CD1c-positive myeloid dendritic cell (primary cell): ENCODE measurements at regions not wholly inside any gene's neighbourhood (a gene's known extent, or its start where the extent isn't known, plus 50 kb on each side); places are given as distances from the start of the nearest gene placed in this dataset.
A peak's percentile ranks its signal among the peaks of the same experiment; 100 is the strongest.

Experiments used
- DNase-seq: peaks from one replicate; pipeline ENCODE4 v3.0.0-alpha.2; 2016; ENCODE audit errors: extremely low spot score

DNA sequence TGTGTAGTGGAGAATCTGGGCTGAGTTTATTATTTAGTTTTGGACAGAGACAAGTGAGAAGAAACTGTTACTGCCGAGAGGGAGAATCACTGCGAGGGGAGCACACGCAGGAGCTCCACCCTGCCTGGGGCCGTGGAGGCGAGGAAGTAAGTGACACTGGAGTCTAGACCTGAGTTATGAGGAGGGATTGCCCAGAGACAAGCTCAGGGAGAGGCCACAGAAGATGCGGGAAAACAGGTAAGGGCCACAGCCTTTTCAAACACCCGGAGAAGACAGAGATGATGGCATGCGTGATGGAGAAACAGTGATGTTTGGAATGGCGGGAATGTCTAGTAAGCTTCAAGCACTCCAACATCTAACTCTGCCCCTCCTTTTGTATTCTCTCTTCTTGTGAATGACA, 84.1 kb downstream of the TNFSF11 start:
- DNase-seq: no peak

DNA sequence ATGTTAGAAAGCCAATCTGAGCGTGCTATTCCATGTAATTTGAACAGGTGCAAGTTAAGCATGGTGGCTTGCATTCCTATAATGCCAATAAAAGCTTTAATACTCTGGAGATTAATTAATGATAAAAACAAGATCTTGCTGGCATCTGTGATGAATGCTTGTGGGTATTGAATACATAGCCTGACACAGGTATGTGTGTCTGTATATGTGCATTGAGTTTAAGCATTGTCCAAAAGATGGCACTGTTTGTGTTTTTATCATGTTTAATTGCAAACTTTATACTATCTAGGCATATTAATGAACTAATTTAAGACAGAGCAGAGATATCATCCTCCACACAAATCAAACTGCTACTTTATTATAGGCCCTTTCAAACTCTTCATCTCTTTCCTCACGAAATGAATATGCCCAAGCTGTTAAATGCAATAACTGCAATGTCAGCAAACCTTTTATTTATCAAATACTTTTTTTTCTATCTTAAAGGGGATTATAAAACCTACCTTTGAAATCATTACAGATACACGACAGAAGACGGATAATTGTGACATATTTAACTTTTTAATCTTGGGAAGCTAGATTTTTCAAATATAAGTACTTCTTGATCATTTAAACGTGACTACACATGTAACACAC, 86.5 kb downstream of the TNFSF11 start:
- DNase-seq: no peak

DNA sequence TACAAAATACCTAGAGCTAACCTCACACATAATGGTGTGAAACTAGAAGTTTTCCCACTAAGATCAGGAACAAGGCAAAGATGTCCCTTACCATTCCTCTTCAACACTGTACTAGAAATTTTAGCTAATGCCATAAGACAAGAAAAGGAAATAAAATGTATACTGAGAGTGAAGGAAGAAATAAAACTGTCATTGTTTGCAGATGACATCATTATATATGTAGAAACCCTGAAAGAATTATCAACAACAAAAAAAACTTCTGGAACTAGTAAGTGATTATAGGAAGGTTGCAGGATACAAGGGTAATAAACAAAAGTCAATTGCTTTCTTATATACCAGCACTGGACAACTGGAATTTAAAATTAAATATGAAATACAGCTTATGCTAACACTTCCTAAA, 93.7 kb downstream of the TNFSF11 start:
- no peak for DNase-seq

DNA sequence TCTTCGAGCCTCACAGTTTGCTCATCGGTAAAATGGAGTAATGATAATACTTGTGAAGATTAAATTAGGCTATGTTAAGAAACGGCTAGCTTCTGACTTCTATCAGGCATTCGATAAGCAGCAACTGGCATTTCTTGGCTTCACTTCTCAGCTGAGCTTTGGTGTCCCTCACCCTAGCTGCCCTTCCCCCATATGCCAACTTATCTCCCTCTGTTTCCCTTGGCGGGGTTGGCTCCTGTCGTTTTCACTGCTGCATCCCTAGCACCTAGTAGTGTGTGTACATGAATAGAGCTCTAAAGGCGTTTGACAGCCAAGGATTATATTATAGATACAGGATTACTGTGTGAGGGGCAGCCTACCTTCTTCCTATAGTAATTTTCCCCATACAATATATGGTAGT, 97.5 kb downstream of the TNFSF11 start:
- no peak for DNase-seq

DNA sequence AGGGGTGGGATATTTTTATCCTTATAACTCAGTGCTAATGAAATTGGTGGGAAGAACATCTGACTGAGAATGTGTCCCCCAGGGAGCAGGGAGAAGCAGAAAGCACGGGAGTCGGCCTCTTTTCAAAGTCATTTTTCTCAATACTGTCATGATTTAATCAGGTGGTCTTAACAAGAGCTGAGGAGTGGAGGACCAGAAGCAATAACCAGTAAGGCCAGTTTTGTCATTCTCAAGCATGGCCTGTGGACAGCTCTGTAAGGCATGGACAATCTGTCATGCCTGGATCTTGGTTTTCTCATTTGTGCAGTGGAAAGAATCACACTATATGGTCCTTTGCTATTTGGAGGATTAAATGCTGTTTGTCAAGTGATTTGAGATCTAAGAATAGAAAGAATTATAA, 99.7 kb downstream of the TNFSF11 start:
- DNase-seq: no peak

DNA sequence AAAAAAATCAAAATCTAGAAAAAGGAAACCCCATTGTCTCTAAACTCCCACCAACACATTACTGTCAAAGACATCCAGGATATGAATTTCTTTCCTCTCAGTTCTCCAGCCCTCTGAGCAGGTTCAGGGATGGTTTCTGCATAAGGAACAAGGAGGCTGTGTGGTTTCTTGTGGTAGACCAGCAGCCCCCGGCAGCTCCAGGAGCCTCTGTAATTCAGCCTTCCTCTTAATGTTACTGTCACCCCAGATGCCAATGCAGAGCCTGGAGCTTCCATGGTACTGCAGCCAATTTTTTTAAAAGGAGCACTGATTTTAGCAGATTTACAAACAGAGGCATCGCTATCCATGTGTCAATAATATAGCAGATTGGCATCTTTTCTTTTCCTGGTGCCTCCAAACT, 100.6 kb upstream of the FAM216B start:
- DNase-seq: no peak

DNA sequence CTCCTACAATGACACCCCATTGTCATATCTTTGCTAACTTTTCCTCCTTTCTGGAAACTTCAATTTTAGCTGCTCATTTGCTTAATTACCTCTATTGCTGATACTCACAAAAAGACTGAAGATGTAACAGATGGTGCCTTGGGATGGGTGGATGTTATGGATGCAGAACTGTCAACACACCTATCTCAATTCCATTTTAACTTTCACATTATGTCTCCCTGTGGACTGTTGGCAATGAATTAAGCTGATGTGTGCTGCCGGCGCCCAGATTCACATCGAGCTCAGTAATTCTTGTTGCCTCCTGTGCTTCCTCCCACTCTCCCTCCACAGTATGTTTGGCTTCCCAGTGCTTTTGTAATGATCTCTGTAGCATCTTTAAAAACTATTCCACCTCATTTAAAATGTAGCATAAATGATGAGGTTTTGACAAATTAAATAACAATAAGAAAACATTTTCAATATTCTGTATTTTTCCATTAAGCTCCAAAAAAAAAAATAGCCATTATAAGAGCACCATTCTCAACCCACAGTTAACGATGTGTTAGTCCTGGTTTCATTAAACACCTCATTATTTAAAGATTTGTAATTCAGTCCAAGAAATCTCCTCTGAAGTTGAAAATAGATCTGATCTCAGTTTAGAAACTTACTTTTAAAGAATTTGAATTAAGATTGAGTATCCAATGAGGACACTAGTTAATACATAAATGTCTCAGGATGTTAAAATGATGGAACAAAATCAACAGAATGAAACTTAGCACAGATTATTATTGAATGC, 99.9 kb upstream of the FAM216B start:
- DNase-seq: no peak

DNA sequence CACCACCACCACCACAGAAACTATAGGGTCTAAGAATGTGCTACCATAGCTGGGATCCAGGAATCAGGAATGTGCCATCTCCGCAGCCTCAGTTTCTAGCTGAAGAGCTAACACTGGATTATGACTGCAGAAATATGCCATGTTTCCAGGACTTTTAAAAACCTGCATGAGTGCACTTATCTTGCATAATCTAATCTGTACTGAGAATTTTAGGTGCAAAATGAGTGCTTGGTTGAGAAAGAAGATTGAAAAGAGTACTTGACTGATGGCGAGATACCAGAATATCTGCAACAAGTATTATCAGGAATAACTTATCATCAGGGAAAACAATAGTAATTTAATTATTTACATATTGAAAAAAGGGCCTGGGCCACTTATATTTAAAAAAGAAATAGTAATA, 97.2 kb upstream of the FAM216B start:
- no peak for DNase-seq

DNA sequence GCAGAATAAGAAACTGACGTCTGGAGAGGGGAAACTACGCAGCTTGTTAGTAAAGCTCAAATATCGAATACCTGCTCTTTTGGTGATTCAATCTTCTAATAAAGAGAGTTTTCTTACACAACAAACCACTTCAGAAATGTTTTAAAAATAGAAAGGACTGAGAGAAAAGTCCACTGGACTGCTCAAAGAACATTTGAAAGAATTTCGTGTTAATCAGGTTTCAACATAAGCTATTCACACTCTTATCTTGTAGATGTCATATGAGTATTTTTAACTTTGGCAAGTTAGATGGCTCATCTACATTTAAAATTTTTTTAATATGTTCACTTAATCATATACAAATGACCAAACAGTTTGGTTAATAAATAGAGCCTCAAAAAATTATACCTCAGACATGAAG, 95.6 kb upstream of the FAM216B start:
- no peak for DNase-seq

DNA sequence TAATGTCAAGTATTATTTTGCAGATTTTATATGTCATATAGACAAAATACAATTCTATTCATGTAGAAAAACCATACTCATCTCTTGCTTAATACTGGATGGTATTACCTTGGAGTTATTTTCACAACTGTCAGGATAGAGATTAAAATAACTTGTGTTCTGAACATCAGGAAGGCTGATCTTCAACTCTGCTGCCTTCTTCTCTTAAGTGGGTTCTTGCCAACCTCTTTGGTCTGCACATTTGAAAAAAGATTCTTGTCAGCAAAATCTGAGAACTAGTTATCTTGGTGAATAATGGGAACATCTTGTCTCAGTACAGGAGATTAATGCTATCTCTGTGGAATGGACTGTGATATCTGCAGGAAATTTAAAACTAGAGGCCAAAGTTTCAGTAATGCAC, 95.2 kb upstream of the FAM216B start:
- no peak for DNase-seq

DNA sequence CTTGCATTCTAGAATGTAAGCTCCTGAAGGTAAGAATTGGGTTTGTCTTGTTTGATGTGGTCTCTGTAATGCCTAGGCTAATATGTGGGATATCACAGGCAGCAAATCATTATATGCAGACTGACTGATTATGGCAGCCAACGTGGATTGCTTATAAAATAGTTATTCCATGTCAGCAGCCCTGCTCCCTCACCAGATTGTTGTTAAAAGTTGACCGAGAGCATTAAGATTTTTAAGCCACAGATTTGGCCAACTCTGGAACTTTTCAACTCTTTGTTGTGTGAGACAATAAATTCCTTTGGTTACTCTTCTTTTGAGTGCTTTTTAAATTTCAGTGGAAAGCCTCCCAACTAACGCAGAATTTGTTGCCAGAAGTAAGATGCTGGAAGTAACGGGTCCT, 92.6 kb upstream of the FAM216B start:
- no peak for DNase-seq

DNA sequence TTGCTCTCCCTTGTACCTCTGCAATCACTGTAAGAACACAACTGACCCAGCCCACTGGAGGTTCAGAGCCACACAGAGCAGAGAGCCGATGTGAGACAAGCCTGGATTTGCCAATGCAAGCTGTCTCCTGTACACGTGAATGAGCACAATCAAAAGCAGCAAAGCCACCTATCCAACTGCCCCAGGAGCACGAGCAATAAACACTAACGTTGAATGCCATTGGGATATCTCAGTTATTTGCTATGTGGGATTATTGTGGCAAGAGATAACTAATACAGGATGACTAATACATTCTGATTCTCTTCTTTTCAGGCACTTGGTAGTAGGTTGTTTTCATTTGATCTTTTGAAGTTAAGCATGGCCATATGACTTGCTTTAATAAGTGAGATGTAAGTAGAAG, 85.2 kb upstream of the FAM216B start:
- DNase-seq: no peak

DNA sequence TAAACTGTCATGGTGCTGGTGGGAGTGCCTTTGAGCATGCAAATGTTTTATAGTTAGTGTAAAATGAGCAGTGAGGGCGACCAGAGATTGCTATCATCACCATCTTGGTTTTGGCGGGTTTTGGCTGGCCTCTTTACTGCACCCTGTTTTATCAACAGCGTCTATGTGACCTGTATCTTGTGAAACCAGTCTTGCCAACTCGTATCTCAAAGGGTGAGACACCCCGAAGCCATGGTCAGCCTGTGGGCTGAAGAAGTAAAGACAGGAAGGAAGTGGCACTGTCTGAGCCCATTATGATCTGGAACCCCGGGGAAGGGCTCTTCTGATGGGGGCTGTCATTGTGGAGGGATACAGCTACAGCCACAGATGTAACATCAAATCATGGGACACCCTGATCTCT, 81.5 kb upstream of the FAM216B start:
- DNase-seq: no peak

DNA sequence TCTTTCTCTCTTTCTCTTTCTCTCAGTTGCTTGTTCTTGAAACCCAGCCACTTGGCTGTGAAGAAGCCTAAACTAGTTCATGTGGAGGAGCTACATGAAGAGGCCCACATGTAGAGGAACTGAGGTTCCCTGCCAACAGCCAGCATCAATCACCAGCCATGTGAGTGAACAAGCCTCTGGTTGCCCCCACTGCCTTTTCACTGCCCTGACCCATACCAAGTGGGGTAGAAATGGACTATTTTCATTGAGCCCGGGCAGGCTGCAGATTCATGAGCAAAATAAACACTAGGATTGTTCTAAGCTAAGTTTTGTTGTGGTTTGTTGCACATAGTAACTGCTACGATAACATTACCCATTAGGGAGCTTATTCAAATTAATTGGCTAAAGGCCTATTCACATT, 78.7 kb upstream of the FAM216B start:
- no peak for DNase-seq

DNA sequence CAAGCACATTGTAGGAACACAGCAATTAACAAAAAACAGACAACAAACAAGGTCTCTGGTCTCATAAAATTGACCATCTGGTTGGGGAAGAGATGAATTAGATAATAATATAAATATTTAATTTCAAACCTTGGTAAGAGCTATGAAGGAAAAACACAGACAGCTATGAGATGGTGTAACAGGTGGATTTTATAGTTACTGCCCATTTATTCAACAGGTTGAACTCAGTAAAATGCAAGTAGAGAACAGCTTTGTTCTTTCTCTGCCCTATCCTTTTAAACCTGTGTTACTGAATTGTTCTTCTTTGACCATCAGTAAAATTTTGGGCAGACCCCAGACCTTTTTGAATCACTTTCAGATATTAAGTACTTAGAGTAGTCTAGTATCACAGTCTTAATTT, 77.6 kb upstream of the FAM216B start:
- no peak for DNase-seq

DNA sequence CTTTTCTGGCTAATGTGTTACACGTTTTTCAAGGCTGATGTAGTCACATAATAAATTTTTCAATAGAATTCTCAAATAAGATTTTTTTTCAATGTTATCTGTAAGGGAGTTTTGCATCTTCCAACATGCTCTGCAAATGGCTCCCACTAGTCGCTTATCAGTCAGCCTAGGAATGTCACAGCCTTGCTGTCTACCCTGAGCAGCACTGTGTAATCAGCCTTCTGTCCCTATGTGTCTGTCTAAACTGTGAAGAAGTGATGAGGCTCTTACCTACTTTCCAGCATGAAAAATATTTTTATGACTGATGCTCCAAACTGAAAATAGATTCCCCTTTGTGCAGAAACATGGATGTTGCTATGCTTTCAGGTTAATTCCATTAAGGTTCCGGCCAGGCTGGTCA, 75.1 kb upstream of the FAM216B start:
- DNase-seq: no peak

DNA sequence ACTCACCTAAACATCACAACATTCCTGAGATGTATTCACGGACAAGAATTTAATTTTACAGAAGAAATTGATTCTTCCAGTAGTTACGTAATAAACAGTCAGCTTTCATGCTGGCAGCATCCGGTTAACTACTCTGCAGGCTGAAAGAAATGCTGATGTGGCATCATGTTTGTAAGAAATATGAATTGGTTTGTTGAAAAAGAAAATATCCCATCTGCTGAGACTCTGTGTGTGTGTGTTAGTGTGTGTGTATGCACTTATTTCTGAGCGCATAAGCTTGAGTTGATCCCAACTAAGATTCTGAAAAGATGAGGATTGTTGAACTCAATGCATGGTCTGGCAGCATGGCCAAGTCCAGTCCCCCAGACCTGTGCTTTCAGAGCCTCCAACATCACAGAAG, 74.3 kb upstream of the FAM216B start:
- DNase-seq: no peak

DNA sequence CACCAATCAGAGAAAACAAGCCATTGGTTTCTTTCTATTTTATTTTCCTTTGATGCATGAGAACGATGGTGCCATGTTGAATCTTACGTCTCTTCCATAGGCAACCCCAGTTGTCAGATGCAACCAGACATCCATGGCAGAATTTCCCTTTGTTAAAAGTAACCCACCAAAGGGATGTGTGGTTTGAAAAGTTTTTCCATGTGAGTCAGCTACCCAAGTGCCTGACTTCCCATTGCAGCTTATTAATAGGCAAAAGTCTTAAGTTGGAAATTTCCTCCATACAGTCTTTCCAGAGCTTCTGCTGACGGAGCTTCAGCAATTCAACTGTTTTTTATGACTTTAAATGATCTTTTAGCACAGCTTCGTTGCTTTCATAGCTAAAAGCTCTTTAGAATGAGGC, 73.8 kb upstream of the FAM216B start:
- no peak for DNase-seq

DNA sequence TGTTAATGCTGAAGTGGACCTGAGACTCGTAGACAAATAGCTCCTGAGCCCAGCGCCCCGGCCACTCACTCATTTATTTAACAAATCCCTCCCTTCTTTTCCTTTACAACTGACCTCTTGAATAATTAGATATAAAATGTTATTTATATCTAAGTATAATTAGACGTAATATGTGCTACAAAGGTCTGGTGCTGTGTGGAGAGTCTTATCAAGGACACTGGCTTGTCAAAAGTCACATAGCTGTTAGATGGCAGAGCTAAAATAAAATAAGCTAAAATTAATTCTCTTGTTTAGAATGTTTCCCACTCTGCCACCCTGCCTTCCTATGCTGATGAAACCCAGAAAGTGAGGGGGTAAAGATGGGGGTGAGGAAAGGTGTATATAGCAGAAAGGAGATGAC, 73.0 kb upstream of the FAM216B start:
- no peak for DNase-seq

DNA sequence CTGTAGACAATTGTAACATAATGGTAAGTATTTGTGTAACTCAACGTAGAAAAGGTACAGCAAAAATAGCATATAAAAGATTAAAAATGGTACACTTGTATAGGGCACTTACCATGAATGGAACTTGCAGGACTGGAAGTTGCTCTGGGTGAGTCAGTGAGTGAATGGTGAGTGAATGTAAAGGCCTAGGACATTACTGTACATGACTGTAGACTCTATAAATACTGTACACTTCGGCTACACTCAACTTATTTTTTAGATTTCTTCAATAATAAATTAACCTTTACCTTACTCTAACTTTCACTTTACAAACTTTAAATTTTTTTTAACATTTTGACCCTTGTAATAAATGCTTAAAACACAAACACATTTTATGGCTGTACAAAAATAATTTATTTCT, 72.1 kb upstream of the FAM216B start:
- no peak for DNase-seq

DNA sequence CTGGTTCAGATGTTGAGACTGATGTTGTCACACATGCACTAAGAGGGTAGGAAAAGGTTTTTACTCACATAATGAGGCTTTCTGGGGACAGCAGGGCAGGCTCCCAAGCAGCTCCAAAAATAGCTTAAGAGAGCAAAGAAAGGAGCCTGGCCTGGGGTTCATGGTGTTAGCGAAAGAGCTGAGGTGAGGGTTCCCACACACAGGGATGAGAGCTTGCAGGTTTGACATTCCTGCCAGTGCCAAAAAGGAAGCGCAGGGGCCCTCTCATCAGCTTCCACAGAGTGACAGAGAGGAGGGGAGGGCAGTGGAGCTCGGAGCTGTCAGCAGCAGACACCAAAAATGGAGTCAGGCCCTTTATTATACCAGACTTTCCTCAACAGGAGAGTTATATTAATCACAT, 65.5 kb upstream of the FAM216B start:
- no peak for DNase-seq

DNA sequence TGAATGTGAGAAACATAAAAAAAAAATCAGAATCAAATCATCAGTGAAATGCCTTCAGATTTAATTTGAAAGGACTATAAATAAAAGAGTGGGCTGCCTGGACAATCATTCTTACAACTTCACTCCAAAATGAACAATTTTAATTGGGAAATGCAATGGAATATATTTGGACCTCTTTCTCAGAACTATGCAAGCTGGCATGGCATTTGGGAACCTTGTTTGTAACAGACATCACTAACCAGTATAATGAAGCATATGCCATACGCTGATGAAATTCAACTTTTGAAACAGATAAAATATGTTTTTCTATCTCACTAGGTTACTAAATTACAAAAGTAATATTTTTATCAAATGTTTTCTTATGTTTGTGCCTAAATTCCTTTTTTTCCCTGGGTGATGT, 64.2 kb upstream of the FAM216B start:
- no peak for DNase-seq

DNA sequence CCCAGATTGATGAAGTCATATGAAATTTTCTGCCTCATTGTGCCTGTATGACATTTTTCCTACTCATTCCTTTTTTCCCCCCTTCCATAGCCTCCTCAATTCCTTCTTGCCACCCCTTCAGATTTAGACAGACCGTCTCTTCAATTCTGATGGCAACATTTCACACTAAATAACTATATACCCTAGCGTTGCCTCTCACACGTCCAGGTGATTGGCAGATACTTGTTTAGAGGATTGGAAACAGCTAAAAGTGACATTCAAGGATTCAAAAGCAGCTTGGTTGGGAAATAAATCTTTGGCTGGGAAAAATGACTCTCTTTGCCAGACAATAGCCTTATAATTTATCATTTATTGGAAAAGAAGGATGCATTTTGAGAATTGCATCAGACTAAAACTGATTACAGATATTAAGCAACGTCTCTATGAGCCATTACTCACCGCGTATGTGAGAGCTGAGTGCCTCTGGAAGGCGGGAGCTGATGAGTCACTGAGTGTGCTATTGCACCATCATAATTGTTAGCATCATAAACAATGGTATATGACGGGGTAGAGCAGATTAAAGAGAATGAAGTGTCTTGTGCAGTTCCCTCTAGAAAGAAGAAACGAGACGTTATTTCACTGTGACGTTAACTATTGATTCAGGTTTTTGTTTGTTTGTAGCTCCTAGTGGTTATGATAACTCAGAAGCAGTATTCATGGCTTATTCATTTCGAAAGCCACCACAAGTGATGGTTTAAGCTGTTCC, 61.1 kb upstream of the FAM216B start:
- DNase-seq: peak; percentile 90
